GM12891 (cell line): ENCODE measurements at regions not wholly inside any gene's neighbourhood (a gene's known extent, or its start where the extent isn't known, plus 50 kb on each side); places are given as distances from the start of the nearest gene placed in this dataset.

Source experiments
- POLR2A ChIP-seq: IDR thresholded peaks from 2 replicates; pipeline ENCODE4 v1.6.1; 2011; ENCODE audit warnings: low read depth, low read length, control low read depth
- SPI1 ChIP-seq: IDR thresholded peaks from 2 replicates; pipeline ENCODE4 v1.6.1; 2011; ENCODE audit warnings: low read depth, low read length, control low read depth
- TAF1 ChIP-seq: IDR thresholded peaks from 2 replicates; pipeline ENCODE4 v1.6.1; 2011; ENCODE audit warnings: low read depth, low read length, control low read depth

- TF ChIP-seq POLR2A (no peak), TAF1 (no peak), SPI1 (no peak)
Observed at GRCh38 chr5:24804221-24804681, 159.5 kb upstream of the CDH10 start.
